ENCODE measurements at regions not wholly inside any gene's neighbourhood (a gene's known extent, or its start where the extent isn't known, plus 50 kb on each side); places are given as distances from the start of the nearest gene placed in this dataset.

- no peak for DNase-seq (ENCODE audit: low spot score)
- no peak for TF ChIP-seq CTCF (IDR thresholded peaks at IDR 0.05; ENCODE audit: extremely low read depth, missing control alignments)
These were observed 463.2 kb downstream of the MAT2B start for GRCh38 chr5:163968651-163969050.

- TF ChIP-seq CTCF (IDR thresholded peaks at IDR 0.05; ENCODE audit: extremely low read depth, missing control alignments): no peak
- DNase-seq (ENCODE audit: low spot score): no peak
These were observed 471.3 kb downstream of the MAT2B start for GRCh38 chr5:163976696-163977095.

GRCh38 chr5:163978897-163979296 is 473.5 kb downstream of the MAT2B start:
- TF ChIP-seq CTCF (IDR thresholded peaks at IDR 0.05; ENCODE audit: extremely low read depth, missing control alignments): no peak
- DNase-seq (ENCODE audit: low spot score): no peak

- TF ChIP-seq CTCF (IDR thresholded peaks at IDR 0.05; ENCODE audit: extremely low read depth, missing control alignments): no peak
- no peak for DNase-seq (ENCODE audit: low spot score)
These were observed 483.1 kb downstream of the MAT2B start for GRCh38 chr5:163988566-163988965.

- no peak for DNase-seq (ENCODE audit: low spot score)
- no peak for TF ChIP-seq CTCF (IDR thresholded peaks at IDR 0.05; ENCODE audit: extremely low read depth, missing control alignments)
These were observed 487.7 kb downstream of the MAT2B start for GRCh38 chr5:163993126-163993525.

- no peak for DNase-seq (ENCODE audit: low spot score)
These were observed 489.8 kb downstream of the MAT2B start for GRCh38 chr5:163995206-163995605.

GRCh38 chr5:163997965-163998364 is 492.5 kb downstream of the MAT2B start:
- DNase-seq (ENCODE audit: low spot score): no peak
- no peak for TF ChIP-seq CTCF (IDR thresholded peaks at IDR 0.05; ENCODE audit: extremely low read depth, missing control alignments)

More at GRCh38 chr5:163995206-163995605, 489.8 kb downstream of the MAT2B start:
- no peak for TF ChIP-seq CTCF (IDR thresholded peaks at IDR 0.05; ENCODE audit: extremely low read depth, missing control alignments)
